ENCODE measurements at regions not wholly inside any gene's neighbourhood (a gene's known extent, or its start where the extent isn't known, plus 50 kb on each side); places are given as distances from the start of the nearest gene placed in this dataset.

DNA sequence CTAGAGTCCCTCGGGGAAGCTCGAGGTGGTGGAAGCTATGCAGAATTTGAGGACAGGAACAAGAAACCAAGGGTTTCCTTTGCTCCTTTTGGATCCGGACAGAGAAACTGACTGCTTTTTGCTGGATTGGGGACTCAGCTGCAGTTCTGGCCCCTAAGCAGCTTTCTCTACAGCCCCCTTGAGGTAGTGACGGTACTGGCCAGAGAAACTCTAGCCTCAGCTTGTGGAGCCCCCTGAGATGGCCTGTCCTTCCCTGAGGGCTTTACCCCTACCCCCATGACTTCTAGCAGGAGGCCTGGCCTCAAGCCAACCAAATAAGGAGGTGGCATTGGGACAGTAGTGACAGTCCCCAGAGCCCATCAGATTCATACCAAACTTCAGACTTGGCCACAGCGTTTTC lies 118.1 kb downstream of the IRX5 start:
- TF ChIP-seq, protein P1, sequence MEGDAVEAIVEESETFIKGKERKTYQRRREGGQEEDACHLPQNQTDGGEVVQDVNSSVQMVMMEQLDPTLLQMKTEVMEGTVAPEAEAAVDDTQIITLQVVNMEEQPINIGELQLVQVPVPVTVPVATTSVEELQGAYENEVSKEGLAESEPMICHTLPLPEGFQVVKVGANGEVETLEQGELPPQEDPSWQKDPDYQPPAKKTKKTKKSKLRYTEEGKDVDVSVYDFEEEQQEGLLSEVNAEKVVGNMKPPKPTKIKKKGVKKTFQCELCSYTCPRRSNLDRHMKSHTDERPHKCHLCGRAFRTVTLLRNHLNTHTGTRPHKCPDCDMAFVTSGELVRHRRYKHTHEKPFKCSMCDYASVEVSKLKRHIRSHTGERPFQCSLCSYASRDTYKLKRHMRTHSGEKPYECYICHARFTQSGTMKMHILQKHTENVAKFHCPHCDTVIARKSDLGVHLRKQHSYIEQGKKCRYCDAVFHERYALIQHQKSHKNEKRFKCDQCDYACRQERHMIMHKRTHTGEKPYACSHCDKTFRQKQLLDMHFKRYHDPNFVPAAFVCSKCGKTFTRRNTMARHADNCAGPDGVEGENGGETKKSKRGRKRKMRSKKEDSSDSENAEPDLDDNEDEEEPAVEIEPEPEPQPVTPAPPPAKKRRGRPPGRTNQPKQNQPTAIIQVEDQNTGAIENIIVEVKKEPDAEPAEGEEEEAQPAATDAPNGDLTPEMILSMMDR (conservative IDR thresholded peaks at IDR 0.05 in 1 of 2, IDR thresholded peaks at IDR 0.05 in 1 of 2; ENCODE audit: extremely low read depth in 1 of 2, insufficient read depth in 1 of 2, low read depth in 1 of 2, low read length in 2 of 2) = no peak
- TF ChIP-seq EZH2 (IDR thresholded peaks at IDR 0.05; ENCODE audit: borderline replicate concordance, low read length) = no peak
